ENCODE measurements at regions not wholly inside any gene's neighbourhood (a gene's known extent, or its start where the extent isn't known, plus 50 kb on each side); places are given as distances from the start of the nearest gene placed in this dataset.
"Not testable (repeated sequence)": the region's sequence is repeated elsewhere in the genome, so short reads cannot be mapped to it uniquely, and the experiment has no call there.

DNA sequence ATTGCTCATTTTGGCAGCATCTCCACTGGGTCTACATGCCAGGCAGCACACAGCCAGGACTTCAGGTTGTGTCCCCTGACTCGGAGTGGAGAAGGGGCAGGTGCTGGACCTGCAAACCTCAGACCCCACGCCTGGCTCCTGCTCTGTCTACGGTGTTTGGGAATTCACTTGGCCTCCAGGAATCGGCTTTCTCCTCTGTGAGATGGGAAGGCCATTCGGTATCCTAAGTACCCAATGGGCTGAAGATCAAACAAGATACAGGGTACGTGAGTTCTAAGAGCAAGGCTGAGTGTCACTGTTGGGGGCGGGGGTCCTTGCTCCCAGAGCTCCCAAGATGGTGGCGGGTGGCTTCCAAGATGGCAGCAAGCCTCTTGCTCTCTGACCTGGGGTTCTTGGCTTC lies 73.2 kb upstream of the EN2 start:
- Histone ChIP-seq H3K4me2 (ENCODE audit: insufficient read depth, low read length) (no peak overlapping the region), H3K27me3 (ENCODE audit: control insufficient read depth in 2 of 2, insufficient read depth in 2 of 2, low read length in 2 of 2) (peaks cover 34 to 41% of the 10 kb centered on the region in 2 experiments), H3K9me3 (replicated peaks; ENCODE audit: control insufficient read depth, insufficient read depth, low read length) (no peaks in the 10 kb centered on the region), H3K79me2 (ENCODE audit: control insufficient read depth, insufficient read depth, low read length) (no peaks in the 10 kb centered on the region), H3K36me3 (ENCODE audit: control insufficient read depth in 2 of 2, extremely low read depth in 1 of 2, insufficient read depth in 2 of 2, low read length in 2 of 2) (no peaks in the 10 kb centered on the region), H2AFZ (ENCODE audit: low read depth, low read length) (no peak overlapping the region), H4K20me1 (replicated peaks; ENCODE audit: control insufficient read depth, extremely low read depth, insufficient read depth, low read length) (no peaks in the 10 kb centered on the region), H3K4me3 (replicated peaks in 1 of 3; ENCODE audit: insufficient read depth in 1 of 3, low read depth in 1 of 3, low read length in 3 of 3) (no peak overlapping the region), H3K9me1 (replicated peaks; ENCODE audit: control insufficient read depth, extremely low read depth, insufficient read depth, low read length) (no peaks in the 10 kb centered on the region), H3K4me1 (ENCODE audit: control insufficient read depth, extremely low read depth, insufficient read depth, low read length) (no peaks in the 10 kb centered on the region), H3K9ac (replicated peaks; ENCODE audit: extremely low read depth, insufficient read depth, low read length) (no peak overlapping the region), H3K27ac (ENCODE audit: insufficient read depth, low read depth, low read length) (no peak overlapping the region)
- TF ChIP-seq FOS (IDR thresholded peaks at IDR 0.05; ENCODE audit: borderline replicate concordance, insufficient read depth, low read length) (no peak), MYC (IDR thresholded peaks at IDR 0.05; ENCODE audit: low read depth, low read length) (no peak), JUN (IDR thresholded peaks at IDR 0.05; ENCODE audit: borderline replicate concordance, insufficient read depth, insufficient read length, low read depth) (no peak), GATA2 (IDR thresholded peaks at IDR 0.05; ENCODE audit: insufficient read depth, insufficient read length, low read depth, low read length) (no peak), POLR2AphosphoS5 (IDR thresholded peaks at IDR 0.05; ENCODE audit: insufficient read depth, low read depth, low read length) (no peak), EZH2 (IDR thresholded peaks at IDR 0.05; ENCODE audit: borderline replicate concordance, low read depth, low read length, severe bottlenecking) (no peak), POLR2A (IDR thresholded peaks at IDR 0.05; ENCODE audit: low read depth, low read length) (no peak)
- TF ChIP-seq, protein P1, sequence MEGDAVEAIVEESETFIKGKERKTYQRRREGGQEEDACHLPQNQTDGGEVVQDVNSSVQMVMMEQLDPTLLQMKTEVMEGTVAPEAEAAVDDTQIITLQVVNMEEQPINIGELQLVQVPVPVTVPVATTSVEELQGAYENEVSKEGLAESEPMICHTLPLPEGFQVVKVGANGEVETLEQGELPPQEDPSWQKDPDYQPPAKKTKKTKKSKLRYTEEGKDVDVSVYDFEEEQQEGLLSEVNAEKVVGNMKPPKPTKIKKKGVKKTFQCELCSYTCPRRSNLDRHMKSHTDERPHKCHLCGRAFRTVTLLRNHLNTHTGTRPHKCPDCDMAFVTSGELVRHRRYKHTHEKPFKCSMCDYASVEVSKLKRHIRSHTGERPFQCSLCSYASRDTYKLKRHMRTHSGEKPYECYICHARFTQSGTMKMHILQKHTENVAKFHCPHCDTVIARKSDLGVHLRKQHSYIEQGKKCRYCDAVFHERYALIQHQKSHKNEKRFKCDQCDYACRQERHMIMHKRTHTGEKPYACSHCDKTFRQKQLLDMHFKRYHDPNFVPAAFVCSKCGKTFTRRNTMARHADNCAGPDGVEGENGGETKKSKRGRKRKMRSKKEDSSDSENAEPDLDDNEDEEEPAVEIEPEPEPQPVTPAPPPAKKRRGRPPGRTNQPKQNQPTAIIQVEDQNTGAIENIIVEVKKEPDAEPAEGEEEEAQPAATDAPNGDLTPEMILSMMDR (IDR thresholded peaks at IDR 0.05; ENCODE audit: extremely low read depth in 1 of 2, insufficient read depth in 1 of 2, low read depth in 1 of 2, low read length in 2 of 2), result no peak
- TF ChIP-seq, protein P2, sequence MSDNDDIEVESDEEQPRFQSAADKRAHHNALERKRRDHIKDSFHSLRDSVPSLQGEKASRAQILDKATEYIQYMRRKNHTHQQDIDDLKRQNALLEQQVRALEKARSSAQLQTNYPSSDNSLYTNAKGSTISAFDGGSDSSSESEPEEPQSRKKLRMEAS (IDR thresholded peaks at IDR 0.05; ENCODE audit: insufficient read depth, insufficient read length), result no peak
- CTCF ChIA-PET, result no interaction called here
- intact Hi-C loops (cut with micrococcal nuclease), result no loop called here
- dilution Hi-C loops (cut with MboI; ENCODE audit: extremely low pct_ligation_motif_present, low sequenced_read_pairs), result no loop called here
- FAIRE-seq (no peak), DNase-seq (ENCODE audit: low read depth, low spot score) (no peak)
- BruUV-seq (replicated peaks), result no TSS peak
- POLR2A ChIA-PET, result no interaction called here

DNA sequence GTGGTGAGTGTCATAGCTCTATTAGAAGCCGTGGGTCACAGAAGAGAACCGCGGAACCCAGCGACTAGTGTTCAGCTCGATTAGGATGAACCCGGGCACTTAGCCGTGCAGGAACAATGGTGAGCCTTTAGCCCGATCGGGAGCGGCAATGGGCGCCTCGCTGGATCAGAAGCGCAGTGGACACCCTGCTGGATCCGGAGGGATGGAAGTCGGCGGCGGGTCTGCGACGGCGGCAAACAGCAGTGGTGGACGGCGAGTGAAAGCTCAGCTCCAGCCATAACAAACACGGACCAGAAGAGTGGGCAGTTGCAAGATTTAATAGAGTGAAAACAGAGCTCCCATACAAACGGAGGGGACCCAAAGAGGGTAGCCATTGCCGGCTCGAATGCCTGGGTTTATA lies 72.7 kb upstream of the EN2 start:
- H3K9me3 ChIP-seq (replicated peaks; ENCODE audit: control insufficient read depth, insufficient read depth, low read length); FAIRE-seq; H4K20me1 ChIP-seq (replicated peaks; ENCODE audit: control insufficient read depth, extremely low read depth, insufficient read depth, low read length); H3K9ac ChIP-seq (replicated peaks; ENCODE audit: extremely low read depth, insufficient read depth, low read length); H3K27ac ChIP-seq (ENCODE audit: insufficient read depth, low read depth, low read length); DNase-seq (ENCODE audit: low read depth, low spot score); dilution Hi-C loops (cut with MboI; ENCODE audit: extremely low pct_ligation_motif_present, low sequenced_read_pairs); H2AFZ ChIP-seq (ENCODE audit: low read depth, low read length); H3K4me3 ChIP-seq (replicated peaks in 1 of 3; ENCODE audit: insufficient read depth in 1 of 3, low read depth in 1 of 3, low read length in 3 of 3); H3K36me3 ChIP-seq (ENCODE audit: control insufficient read depth in 2 of 2, extremely low read depth in 1 of 2, insufficient read depth in 2 of 2, low read length in 2 of 2); H3K4me1 ChIP-seq (ENCODE audit: control insufficient read depth, extremely low read depth, insufficient read depth, low read length); POLR2A ChIA-PET; H3K9me1 ChIP-seq (replicated peaks; ENCODE audit: control insufficient read depth, extremely low read depth, insufficient read depth, low read length); H3K79me2 ChIP-seq (ENCODE audit: control insufficient read depth, insufficient read depth, low read length); CTCF ChIA-PET; intact Hi-C loops (cut with micrococcal nuclease); H3K4me2 ChIP-seq (ENCODE audit: insufficient read depth, low read length); BruUV-seq (replicated peaks): not testable (repeated sequence)
- H3K27me3 ChIP-seq (ENCODE audit: control insufficient read depth in 2 of 2, insufficient read depth in 2 of 2, low read length in 2 of 2), result peaks cover 31 to 36% of the 10 kb centered on the region in 2 experiments
